ENCODE measurements at regions not wholly inside any gene's neighbourhood (a gene's known extent, or its start where the extent isn't known, plus 50 kb on each side); places are given as distances from the start of the nearest gene placed in this dataset.

DNA sequence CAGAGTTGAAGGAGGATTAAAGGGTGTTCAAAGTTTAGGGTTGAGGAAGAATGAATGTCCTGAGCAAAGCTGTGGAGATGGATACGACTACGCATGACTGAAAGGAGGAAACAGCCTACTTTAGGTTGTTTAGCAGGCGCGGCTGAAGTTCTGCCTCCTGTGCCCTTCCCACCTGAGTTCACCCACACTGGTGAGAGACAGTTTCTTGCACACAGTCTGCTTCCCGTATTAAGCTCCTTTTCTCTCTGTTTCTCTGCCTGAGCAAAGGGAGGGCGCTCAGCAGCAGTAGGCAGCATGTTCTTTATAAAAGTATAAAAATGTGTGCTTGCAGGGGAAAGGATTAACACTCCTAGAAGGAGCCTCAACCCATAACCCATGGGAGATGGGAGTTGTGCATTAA lies 224.0 kb upstream of the SMARCA2 start:
- TF ChIP-seq, protein P1, sequence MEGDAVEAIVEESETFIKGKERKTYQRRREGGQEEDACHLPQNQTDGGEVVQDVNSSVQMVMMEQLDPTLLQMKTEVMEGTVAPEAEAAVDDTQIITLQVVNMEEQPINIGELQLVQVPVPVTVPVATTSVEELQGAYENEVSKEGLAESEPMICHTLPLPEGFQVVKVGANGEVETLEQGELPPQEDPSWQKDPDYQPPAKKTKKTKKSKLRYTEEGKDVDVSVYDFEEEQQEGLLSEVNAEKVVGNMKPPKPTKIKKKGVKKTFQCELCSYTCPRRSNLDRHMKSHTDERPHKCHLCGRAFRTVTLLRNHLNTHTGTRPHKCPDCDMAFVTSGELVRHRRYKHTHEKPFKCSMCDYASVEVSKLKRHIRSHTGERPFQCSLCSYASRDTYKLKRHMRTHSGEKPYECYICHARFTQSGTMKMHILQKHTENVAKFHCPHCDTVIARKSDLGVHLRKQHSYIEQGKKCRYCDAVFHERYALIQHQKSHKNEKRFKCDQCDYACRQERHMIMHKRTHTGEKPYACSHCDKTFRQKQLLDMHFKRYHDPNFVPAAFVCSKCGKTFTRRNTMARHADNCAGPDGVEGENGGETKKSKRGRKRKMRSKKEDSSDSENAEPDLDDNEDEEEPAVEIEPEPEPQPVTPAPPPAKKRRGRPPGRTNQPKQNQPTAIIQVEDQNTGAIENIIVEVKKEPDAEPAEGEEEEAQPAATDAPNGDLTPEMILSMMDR (IDR thresholded peaks at IDR 0.05; ENCODE audit: poor library complexity, severe bottlenecking): no peak
- TF ChIP-seq EP300 (conservative IDR thresholded peaks at IDR 0.05; ENCODE audit: poor library complexity, severe bottlenecking) (no peak), RAD21 (conservative IDR thresholded peaks at IDR 0.05) (no peak), EZH2 (IDR thresholded peaks at IDR 0.05; ENCODE audit: borderline replicate concordance, insufficient read depth, low read length, poor library complexity, severe bottlenecking) (no peak), POLR2AphosphoS5 (IDR thresholded peaks at IDR 0.05) (no peak), REST (IDR thresholded peaks at IDR 0.05; ENCODE audit: borderline replicate concordance) (no peak), TAF1 (IDR thresholded peaks at IDR 0.05; ENCODE audit: low read depth) (no peak)

Measured in neural cell (in vitro differentiated cells).